WTC11 (cell line): ENCODE measurements at regions not wholly inside any gene's neighbourhood (a gene's known extent, or its start where the extent isn't known, plus 50 kb on each side); places are given as distances from the start of the nearest gene placed in this dataset.

Experiments used
- ATAC-seq: fragments of 200-7000 bp; cut with Tn5 transposase; 2 replicates; pipeline ENCODE4 v1.10.0; 2021; ENCODE audit warnings: mild to moderate bottlenecking, moderate library complexity
- CTCF ChIA-PET: fragments of 300-600 bp; sonication (Branson Sonifier 250); formaldehyde crosslinking; loops from one replicate; lab custom pipeline; 2021; ENCODE audit warnings: antibody characterized with exemption; lab: Charles Lee
- POLR2A ChIA-PET: fragments of 350-600 bp; sonication (Branson Sonifier 250); formaldehyde crosslinking; loops from one replicate; lab custom pipeline; 2021; ENCODE audit warnings: antibody characterized with exemption; lab: Charles Lee
- DNase-seq: peaks from one replicate; pipeline ENCODE4 v3.0.0; 2021; ENCODE audit warnings: low spot score
- H3K27ac Mint-ChIP-seq: 2 replicates; pipeline ENCODE4 v1.8.0; 2021; ENCODE audit warnings: mixed read lengths
- H3K27me3 Mint-ChIP-seq: 2 replicates; pipeline ENCODE4 v1.8.0; 2021; ENCODE audit warnings: low read depth, mild to moderate bottlenecking, moderate library complexity, mixed read lengths
- H3K36me3 Mint-ChIP-seq: 2 replicates; pipeline ENCODE4 v1.8.0; 2021; ENCODE audit warnings: mixed read lengths
- H3K4me1 Mint-ChIP-seq: 2 replicates; pipeline ENCODE4 v1.8.0; 2022; ENCODE audit warnings: mixed read lengths
- H3K4me3 Mint-ChIP-seq: 2 replicates; pipeline ENCODE4 v1.8.0; 2021; ENCODE audit warnings: mild to moderate bottlenecking, moderate library complexity, mixed read lengths
- H3K9me3 Mint-ChIP-seq: 2 replicates; pipeline ENCODE4 v1.8.0; 2021; ENCODE audit warnings: mixed read lengths
- AR ChIP-seq: fragments of 250-450 bp; sonication (Bioruptor Pico); IDR thresholded peaks from 2 replicates; pipeline ENCODE4 v1.9.0; 2021; ENCODE audit warnings: mild to moderate bottlenecking
- CBFB ChIP-seq: sonication (generic); formaldehyde crosslinking; IDR thresholded peaks from 2 replicates; pipeline ENCODE4 v1.8.1; 2022; ENCODE audit warnings: mild to moderate bottlenecking, low read depth, missing genetic modification reagents
- CREB1 ChIP-seq: sonication (generic); formaldehyde crosslinking; IDR thresholded peaks from 2 replicates; pipeline ENCODE4 v1.8.0; 2023; ENCODE audit warnings: mild to moderate bottlenecking, missing genetic modification reagents
- CTCF ChIP-seq: fragments of 200-600 bp; IDR thresholded peaks from 2 replicates; pipeline ENCODE4 v1.8.0; 2022; ENCODE audit warnings: antibody characterized with exemption
- ELF4 ChIP-seq: sonication (generic); formaldehyde crosslinking; IDR thresholded peaks from 2 replicates; pipeline ENCODE4 v1.8.1; 2022; ENCODE audit warnings: low read depth, mild to moderate bottlenecking, moderate library complexity, missing genetic modification reagents
- FOXJ3 ChIP-seq: sonication (generic); formaldehyde crosslinking; IDR thresholded peaks from 2 replicates; pipeline ENCODE4 v1.9.0; 2021; ENCODE audit warnings: missing genetic modification reagents, mild to moderate bottlenecking, borderline replicate concordance
- FOXK1 ChIP-seq: sonication (generic); formaldehyde crosslinking; IDR thresholded peaks from 2 replicates; pipeline ENCODE4 v1.8.0; 2022; ENCODE audit warnings: mild to moderate bottlenecking, moderate library complexity, missing genetic modification reagents
- GRHL2 ChIP-seq: fragments of 250-450 bp; sonication (Bioruptor Pico); IDR thresholded peaks from 2 replicates; pipeline ENCODE4 v1.8.0; 2022; ENCODE audit warnings: mild to moderate bottlenecking, moderate library complexity; ENCODE audit not compliant: insufficient replicate concordance, severe bottlenecking
- GTF2I ChIP-seq: fragments of 250-450 bp; sonication (Bioruptor Pico); conservative IDR thresholded peaks from 2 replicates; pipeline ENCODE4 v1.4.0; 2021; ENCODE audit warnings: mild to moderate bottlenecking
- JAZF1 ChIP-seq: fragments of 250-450 bp; sonication (Bioruptor Pico); IDR thresholded peaks from 2 replicates; pipeline ENCODE4 v1.9.0; 2021; ENCODE audit warnings: moderate library complexity, mild to moderate bottlenecking, inconsistent platforms
- SOX15 ChIP-seq: fragments of 250-450 bp; sonication (Bioruptor Pico); IDR thresholded peaks from 2 replicates; pipeline ENCODE4 v1.9.0; 2021; ENCODE audit warnings: mild to moderate bottlenecking
- STAT6 ChIP-seq: sonication (generic); formaldehyde crosslinking; conservative IDR thresholded peaks from 2 replicates; pipeline ENCODE4 v1.8.1; 2023; ENCODE audit warnings: mild to moderate bottlenecking, low read depth, missing genetic modification reagents, moderate library complexity
- ZBTB43 ChIP-seq: sonication (generic); formaldehyde crosslinking; IDR thresholded peaks from 2 replicates; pipeline ENCODE4 v1.8.1; 2023; ENCODE audit warnings: mild to moderate bottlenecking, missing genetic modification reagents
- ZNF317 ChIP-seq: sonication (generic); formaldehyde crosslinking; IDR thresholded peaks from 2 replicates; pipeline ENCODE4 v1.8.1; 2023; ENCODE audit warnings: low read depth, mild to moderate bottlenecking, moderate library complexity, missing genetic modification reagents, borderline replicate concordance
- ZNF396 ChIP-seq: fragments of 250-450 bp; sonication (Bioruptor Pico); IDR thresholded peaks from 2 replicates; pipeline ENCODE4 v1.8.0; 2021; ENCODE audit warnings: mild to moderate bottlenecking, moderate library complexity, borderline replicate concordance
- TF ChIP-seq, protein P1 (sequence below): fragments of 250-450 bp; sonication (Bioruptor Pico); IDR thresholded peaks from 2 replicates; pipeline ENCODE4 v1.9.0; 2021; ENCODE audit warnings: mild to moderate bottlenecking, borderline replicate concordance

- Mint-ChIP-seq H3K4me3 (no peak overlapping the region), H3K9me3 (peaks cover 8% of the 10 kb centered on the region), H3K27me3 (no peaks in the 10 kb centered on the region)
- TF ChIP-seq CBFB (CRISPR knock-in tag) = no peak
- TF ChIP-seq GTF2I (CRISPR knock-in tag) = no peak
- TF ChIP-seq CREB1 (CRISPR knock-in tag) = no peak
- TF ChIP-seq, protein P1, sequence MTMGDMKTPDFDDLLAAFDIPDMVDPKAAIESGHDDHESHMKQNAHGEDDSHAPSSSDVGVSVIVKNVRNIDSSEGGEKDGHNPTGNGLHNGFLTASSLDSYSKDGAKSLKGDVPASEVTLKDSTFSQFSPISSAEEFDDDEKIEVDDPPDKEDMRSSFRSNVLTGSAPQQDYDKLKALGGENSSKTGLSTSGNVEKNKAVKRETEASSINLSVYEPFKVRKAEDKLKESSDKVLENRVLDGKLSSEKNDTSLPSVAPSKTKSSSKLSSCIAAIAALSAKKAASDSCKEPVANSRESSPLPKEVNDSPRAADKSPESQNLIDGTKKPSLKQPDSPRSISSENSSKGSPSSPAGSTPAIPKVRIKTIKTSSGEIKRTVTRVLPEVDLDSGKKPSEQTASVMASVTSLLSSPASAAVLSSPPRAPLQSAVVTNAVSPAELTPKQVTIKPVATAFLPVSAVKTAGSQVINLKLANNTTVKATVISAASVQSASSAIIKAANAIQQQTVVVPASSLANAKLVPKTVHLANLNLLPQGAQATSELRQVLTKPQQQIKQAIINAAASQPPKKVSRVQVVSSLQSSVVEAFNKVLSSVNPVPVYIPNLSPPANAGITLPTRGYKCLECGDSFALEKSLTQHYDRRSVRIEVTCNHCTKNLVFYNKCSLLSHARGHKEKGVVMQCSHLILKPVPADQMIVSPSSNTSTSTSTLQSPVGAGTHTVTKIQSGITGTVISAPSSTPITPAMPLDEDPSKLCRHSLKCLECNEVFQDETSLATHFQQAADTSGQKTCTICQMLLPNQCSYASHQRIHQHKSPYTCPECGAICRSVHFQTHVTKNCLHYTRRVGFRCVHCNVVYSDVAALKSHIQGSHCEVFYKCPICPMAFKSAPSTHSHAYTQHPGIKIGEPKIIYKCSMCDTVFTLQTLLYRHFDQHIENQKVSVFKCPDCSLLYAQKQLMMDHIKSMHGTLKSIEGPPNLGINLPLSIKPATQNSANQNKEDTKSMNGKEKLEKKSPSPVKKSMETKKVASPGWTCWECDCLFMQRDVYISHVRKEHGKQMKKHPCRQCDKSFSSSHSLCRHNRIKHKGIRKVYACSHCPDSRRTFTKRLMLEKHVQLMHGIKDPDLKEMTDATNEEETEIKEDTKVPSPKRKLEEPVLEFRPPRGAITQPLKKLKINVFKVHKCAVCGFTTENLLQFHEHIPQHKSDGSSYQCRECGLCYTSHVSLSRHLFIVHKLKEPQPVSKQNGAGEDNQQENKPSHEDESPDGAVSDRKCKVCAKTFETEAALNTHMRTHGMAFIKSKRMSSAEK (CRISPR knock-in tag) = no peak
- TF ChIP-seq FOXJ3 (CRISPR knock-in tag) = no peak
- no peak for TF ChIP-seq JAZF1
- no peak for TF ChIP-seq AR (CRISPR knock-in tag)
- no peak for TF ChIP-seq FOXK1 (CRISPR knock-in tag)
- TF ChIP-seq CTCF = no peak
- TF ChIP-seq ELF4 (CRISPR knock-in tag) = no peak
- TF ChIP-seq, all 79 proteins: peak for 0
- no peaks in the 10 kb centered on the region for H3K36me3 Mint-ChIP-seq
- no peaks in the 10 kb centered on the region for H3K4me1 Mint-ChIP-seq
- no peak overlapping the region for H3K27ac Mint-ChIP-seq
- POLR2A ChIA-PET = no interaction called here
- no peak for ATAC-seq
- no peak for DNase-seq
- CTCF ChIA-PET = no interaction called here
Measured at GRCh38 chr18:38575023-38575422, 1009.4 kb upstream of the CELF4 start.

- CTCF ChIA-PET = interaction anchor here (0.6 kb wide), 1 partner anchor 27 kb away, joined by 3 read pairs; no protein-coding TSS in a partner anchor
- H3K27ac Mint-ChIP-seq = no peak overlapping the region
- TF ChIP-seq ZNF317 (CRISPR knock-in tag) (no peak), STAT6 (no peak), GRHL2 (no peak), SOX15 (CRISPR knock-in tag) (no peak), ZBTB43 (no peak), ZNF396 (CRISPR knock-in tag) (no peak)
- TF ChIP-seq, protein P1 (CRISPR knock-in tag) = no peak
Measured at GRCh38 chr18:38572554-38573111, 1007.0 kb upstream of the CELF4 start.

More at GRCh38 chr18:38572554-38573111, 1007.0 kb upstream of the CELF4 start:
- POLR2A ChIA-PET = no interaction called here
- DNase-seq = no peak
- no peaks in the 10 kb centered on the region for H3K27me3 Mint-ChIP-seq
- H3K36me3 Mint-ChIP-seq = no peaks in the 10 kb centered on the region
- no peak for ATAC-seq
- no peaks in the 10 kb centered on the region for H3K4me1 Mint-ChIP-seq
- H3K4me3 Mint-ChIP-seq = no peak overlapping the region
- H3K9me3 Mint-ChIP-seq = peaks cover 8% of the 10 kb centered on the region
